SKM-1 (cell line): ENCODE measurements at regions not wholly inside any gene's neighbourhood (a gene's known extent, or its start where the extent isn't known, plus 50 kb on each side); places are given as distances from the start of the nearest gene placed in this dataset.

Experiments
- DNase-seq: peaks from one replicate; lab custom pipeline; 2025; ENCODE audit not compliant: unreplicated experiment; lab: John Stamatoyannopoulos, UW

DNA sequence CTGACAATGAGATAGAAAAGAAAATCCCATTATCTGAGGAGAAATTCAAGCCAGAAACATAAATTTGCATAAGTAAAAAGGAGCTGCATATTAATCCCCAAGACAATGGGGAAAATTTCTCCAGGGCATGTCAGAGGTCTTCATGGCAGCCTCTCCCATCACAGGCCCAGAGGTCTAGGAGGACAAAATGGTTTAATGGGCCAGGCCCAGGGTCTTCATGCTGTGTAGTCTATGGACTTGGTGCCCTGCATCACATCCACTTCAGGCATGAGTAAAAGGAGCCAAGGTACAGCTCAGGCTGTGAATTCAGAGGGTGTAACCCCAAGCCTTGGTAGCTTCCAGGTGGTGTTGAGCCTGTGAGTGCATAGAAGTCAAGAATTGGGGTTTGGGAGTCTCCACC is 1097.2 kb upstream of the RAG2 start:
- DNase-seq, result no peak

DNA sequence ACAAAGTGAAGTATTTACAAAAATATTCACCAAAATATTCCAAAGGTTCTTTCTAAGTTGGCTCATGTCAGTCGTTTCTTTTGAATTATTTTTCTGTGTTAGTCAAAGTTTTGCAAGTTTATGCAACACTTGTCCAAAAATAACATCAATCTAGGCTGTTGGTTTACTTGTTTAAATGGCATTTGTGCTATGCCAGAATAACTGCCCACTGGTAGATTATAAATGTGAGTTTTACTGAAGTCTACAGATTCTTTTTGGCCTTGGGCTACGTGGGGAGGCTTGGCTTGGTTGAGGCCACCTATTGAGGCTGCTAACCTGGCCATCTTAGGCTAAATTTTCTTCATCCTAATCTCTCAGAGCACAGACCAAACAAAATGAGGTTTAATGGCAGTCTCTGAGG is 1091.9 kb upstream of the RAG2 start:
- no peak for DNase-seq

GRCh38 chr11:37688456-37688855 is 1090.4 kb upstream of the RAG2 start:
- no peak for DNase-seq

- DNase-seq, result no peak
Observed at GRCh38 chr11:37687130-37687529, 1089.1 kb upstream of the RAG2 start.

GRCh38 chr11:37671321-37671720 is 1073.3 kb upstream of the RAG2 start:
- DNase-seq, result no peak

- no peak for DNase-seq
Observed at GRCh38 chr11:37666960-37667359, 1068.9 kb upstream of the RAG2 start.

DNA sequence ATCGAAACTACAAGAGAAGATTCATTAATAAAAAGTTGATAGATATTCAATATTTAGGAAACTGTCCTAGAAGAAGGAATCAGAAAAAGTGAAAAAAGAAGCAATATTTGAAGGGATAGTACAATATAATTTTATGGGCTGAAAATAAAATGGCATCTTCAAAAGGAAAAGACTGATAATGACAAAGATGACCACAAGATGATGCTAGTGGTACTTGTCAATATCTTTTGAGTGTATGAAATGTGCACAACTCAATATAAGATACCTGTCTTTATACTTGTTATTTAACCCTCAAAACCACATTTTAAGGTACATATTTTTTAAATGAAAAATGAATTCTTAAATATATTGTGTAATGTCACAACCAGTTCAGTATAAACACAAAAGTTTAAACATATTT is 1059.6 kb upstream of the RAG2 start:
- no peak for DNase-seq

DNA sequence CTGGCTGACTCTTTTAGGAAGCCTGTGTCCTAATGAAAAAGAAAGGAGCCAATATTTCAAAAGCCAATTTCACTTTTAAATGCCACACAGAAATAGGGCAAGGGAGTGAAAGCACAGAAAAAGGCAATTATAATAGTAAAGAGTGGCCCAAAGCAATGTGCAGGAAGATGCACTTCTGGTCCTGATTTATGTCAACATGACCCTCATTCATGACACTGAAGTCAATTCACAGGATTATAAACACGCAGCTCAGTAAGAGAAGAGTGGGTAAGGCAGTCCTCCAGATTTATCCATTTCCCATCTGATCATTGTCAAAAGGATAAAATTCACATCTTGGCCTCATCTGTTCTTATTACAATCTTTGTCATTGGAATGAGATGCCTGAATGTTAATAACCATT is 1049.7 kb upstream of the RAG2 start:
- no peak for DNase-seq

GRCh38 chr11:37643968-37644367 is 1045.9 kb upstream of the RAG2 start:
- no peak for DNase-seq

DNA sequence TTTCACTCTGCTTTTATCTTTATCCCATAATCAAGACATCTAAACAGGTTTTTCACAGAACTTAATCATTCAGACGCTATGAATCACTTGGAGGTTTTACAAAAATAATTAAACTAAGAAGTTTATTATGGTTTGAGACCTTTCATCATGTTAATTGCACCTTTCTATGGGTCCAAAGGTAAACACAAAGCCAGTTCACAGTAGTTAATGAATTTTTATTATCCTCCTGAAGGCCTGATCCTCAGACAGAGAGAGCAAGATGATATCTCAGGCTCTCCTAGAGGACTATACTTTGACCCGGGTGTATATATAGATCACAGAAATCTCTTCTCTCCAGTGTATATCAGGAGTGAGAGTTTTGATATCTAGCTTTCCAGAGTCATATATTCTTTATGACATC is 1044.3 kb upstream of the RAG2 start:
- DNase-seq, result no peak

DNA sequence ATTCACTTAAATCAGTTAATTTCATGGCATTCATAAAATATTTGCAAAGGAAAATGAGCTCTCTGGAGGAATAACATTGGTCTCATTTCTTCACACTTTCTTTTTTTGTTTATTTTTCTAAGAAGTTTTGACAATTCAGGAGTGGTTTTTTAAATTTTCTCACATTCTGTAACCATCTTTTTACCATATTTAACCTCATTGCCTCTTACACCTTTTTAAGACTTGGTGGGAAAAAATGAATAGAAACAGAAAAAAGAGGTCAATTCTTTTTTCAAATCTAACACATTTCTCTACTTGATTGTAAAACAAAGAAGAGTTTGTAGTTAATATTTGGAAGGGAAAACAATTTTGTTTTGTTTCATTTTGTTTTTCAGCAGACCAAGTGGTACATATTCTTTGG is 1034.7 kb upstream of the RAG2 start:
- DNase-seq, result no peak

DNA sequence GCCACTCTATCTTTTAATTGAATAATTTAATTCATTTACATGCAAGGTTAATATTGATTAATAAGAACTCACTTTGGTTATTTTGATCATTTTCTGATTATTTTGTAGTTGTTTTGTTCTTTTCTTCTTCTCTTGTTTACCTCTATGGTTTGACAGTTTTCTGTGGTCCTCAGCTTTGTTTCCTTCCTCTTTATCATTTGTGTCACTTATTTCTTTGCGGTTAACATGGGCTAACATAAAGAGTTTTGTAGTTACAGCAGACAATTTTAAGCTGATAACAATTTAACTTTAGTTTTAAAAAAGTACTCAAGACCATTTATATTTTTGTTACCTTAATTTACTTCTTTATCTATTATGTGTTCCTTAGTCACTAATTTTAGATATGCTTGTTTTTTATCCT is 1032.8 kb upstream of the RAG2 start:
- no peak for DNase-seq

GRCh38 chr11:37623778-37624177 is 1025.7 kb upstream of the RAG2 start:
- no peak for DNase-seq

GRCh38 chr11:37621662-37622061 is 1023.6 kb upstream of the RAG2 start:
- no peak for DNase-seq

- no peak for DNase-seq
Observed at GRCh38 chr11:37616291-37616690, 1018.3 kb upstream of the RAG2 start.

DNA sequence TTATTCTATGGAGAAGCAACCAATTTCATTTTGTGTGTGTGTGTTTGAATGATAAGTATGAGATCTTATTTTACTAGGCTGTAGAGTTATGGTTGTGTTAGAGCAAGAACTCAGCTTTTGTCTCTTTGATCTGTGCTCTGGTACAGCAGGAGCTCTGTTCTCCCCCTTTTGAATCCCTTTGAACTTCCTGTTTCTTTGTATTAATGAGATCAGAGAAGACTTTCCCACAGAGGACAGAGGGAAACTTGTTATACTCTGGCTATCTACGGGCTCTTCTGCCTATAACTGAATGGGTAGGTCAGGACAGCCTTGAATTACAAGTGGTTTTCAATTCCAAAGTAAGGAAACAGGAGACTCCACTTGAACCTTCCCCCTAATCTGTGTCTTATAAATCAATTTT is 1015.0 kb upstream of the RAG2 start:
- no peak for DNase-seq

- DNase-seq, result no peak
Observed at GRCh38 chr11:37612146-37612545, 1014.1 kb upstream of the RAG2 start.

GRCh38 chr11:37605229-37605628 is 1007.2 kb upstream of the RAG2 start:
- no peak for DNase-seq

- no peak for DNase-seq
Observed at GRCh38 chr11:37598381-37598780, 1000.3 kb upstream of the RAG2 start.

DNA sequence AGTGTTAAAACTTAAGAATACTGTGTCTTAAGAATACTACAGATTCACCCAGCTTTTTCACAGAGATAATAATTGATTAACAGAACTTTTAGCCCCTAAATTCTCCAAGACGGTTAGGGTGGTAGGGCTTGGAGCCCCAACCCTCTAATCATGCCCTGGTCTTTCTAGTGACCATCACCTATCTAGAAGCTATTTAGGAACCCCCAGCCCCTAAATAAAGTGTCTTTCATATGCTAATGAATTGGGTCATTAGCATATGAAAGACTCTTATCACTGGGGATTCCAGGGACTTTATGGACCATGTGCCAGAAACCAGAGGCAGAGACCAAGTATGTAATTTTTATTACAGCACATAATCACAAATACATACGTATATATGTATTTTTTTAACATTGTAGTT is 999.7 kb upstream of the RAG2 start:
- DNase-seq, result no peak

GRCh38 chr11:37595845-37596244 is 997.8 kb upstream of the RAG2 start:
- no peak for DNase-seq

DNA sequence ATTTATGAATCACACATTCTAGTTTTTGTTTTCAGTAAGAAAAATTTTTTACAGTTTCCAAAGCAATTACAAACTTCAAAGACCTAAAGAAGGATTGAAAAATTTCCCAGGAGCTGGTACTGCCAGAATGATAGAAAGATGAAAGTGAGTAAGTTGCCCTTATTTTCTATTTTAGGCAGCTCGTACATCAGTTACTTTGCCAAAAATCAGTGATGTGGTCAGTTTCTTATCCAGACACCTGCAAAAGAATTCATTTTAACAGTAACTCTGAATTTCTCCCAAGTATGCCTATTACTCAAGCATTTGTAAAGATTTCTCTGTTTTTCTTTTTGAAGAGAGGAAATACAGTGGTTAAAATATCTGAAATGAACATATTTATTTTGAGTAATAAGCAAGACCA is 976.3 kb upstream of the RAG2 start:
- no peak for DNase-seq

DNA sequence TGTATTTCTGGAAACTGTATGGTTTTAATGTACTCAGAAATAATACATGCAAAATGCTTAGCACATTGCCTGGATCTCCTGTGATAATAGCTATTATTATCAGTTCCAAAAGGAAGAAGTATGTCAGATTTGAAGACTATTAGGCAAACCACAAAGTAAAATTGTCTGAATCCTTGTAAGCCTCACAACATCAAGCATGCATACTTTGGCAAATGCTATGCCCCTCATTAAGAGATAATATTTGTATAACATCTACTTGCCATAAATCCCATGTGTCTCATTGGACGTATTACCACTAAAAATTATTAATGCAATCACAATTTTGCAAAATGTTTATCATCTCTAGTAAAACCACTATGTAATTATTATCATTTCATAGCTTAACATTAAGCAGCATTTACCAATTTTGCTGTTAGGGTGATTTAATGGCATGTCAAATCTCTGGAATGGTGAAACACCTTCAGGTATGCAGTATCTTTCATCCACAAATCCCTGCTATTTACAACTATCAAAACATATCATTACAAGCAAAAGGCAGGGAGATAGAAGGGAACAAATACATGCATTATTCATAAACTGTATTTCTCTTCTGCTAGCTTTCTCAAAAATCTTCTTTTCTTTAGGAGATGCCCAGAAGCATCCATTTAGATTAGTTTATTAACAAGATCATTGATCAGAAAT is 974.6 kb upstream of the RAG2 start:
- DNase-seq, result no peak

- DNase-seq, result no peak
Observed at GRCh38 chr11:37571246-37571645, 973.2 kb upstream of the RAG2 start.
